ENCODE measurements at regions not wholly inside any gene's neighbourhood (a gene's known extent, or its start where the extent isn't known, plus 50 kb on each side); places are given as distances from the start of the nearest gene placed in this dataset.
"Not testable (repeated sequence)": the region's sequence is repeated elsewhere in the genome, so short reads cannot be mapped to it uniquely, and the experiment has no call there.

- H3K4me3 ChIP-seq (ENCODE audit: control insufficient read depth, low read depth, low read length), result no peak overlapping the region
- DNase-seq (ENCODE audit: low read depth), result no peak
- TF ChIP-seq CTCF (conservative IDR thresholded peaks at IDR 0.05; ENCODE audit: control insufficient read depth, insufficient read depth, low read depth, low read length), result no peak
These were observed 110.8 kb upstream of the JCAD start for GRCh38 chr10:30170146-30170545.

DNA sequence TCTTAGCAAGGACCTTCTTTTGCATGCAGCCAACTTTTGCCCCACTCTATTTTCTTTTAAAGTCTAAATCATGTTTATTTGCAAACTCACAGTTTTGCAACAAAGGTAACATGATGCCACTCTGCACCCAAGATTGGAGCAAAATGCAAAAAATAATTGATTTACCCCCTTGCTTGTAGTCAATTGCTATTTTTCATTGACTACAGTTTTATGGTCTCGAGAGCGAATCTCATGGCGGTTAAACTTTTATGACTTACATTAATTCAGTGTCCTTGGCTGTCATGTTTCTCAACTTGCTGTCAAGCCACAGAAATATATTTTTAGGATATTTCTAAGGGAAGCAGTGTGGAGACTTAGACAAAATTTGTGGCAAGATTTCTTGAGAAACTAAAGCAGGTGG is 110.0 kb upstream of the JCAD start:
- no peak for TF ChIP-seq CTCF (conservative IDR thresholded peaks at IDR 0.05; ENCODE audit: control insufficient read depth, insufficient read depth, low read depth, low read length)
- DNase-seq (ENCODE audit: low read depth), result no peak
- no peak overlapping the region for H3K4me3 ChIP-seq (ENCODE audit: control insufficient read depth, low read depth, low read length)

- no peak overlapping the region for H3K4me3 ChIP-seq (ENCODE audit: control insufficient read depth, low read depth, low read length)
- TF ChIP-seq CTCF (conservative IDR thresholded peaks at IDR 0.05; ENCODE audit: control insufficient read depth, insufficient read depth, low read depth, low read length), result no peak
- DNase-seq (ENCODE audit: low read depth), result no peak
These were observed 107.5 kb upstream of the JCAD start for GRCh38 chr10:30166929-30167328.

DNA sequence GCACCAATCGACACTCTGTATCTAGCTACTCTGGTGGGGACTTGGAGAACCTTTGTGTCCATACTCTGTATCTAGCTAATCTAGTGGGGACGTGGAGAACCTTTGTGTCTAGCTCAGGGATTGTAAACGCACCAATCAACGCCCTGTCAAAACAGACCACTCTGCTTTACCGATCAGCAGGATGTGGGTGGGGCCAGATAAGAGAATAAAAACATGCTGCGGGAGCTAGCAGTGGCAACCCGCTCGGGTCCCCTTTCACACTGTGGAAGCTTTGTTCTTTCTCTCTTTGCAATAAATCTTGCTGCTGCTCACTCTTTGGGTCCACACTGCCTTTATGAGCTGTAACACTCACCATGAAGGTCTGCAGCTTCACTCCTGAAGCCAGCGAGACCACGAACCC is 104.0 kb upstream of the JCAD start:
- H3K4me3 ChIP-seq (ENCODE audit: control insufficient read depth, low read depth, low read length); DNase-seq (ENCODE audit: low read depth): not testable (repeated sequence)

DNA sequence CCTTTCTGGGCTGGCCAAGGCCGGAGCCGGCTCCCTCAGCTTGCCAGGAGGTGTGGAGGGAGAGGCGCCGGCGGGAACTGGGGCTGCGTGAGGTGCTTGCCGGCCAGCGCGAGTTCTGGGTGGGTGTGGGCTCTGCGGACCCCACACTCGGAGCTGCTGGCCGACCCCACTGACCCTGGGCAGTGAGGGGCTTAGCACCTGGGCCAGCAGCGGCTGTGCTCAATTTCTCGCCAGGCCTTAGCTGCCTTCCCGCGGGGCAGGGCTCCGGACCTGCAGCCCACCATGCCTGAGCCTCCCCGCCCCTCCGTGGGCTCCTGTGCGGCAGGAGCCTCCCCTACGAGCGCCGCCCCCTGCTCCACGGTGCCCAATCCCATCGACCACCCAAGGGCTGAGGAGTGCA is 103.4 kb upstream of the JCAD start:
- H3K4me3 ChIP-seq (ENCODE audit: control insufficient read depth, low read depth, low read length); DNase-seq (ENCODE audit: low read depth): not testable (repeated sequence)

DNA sequence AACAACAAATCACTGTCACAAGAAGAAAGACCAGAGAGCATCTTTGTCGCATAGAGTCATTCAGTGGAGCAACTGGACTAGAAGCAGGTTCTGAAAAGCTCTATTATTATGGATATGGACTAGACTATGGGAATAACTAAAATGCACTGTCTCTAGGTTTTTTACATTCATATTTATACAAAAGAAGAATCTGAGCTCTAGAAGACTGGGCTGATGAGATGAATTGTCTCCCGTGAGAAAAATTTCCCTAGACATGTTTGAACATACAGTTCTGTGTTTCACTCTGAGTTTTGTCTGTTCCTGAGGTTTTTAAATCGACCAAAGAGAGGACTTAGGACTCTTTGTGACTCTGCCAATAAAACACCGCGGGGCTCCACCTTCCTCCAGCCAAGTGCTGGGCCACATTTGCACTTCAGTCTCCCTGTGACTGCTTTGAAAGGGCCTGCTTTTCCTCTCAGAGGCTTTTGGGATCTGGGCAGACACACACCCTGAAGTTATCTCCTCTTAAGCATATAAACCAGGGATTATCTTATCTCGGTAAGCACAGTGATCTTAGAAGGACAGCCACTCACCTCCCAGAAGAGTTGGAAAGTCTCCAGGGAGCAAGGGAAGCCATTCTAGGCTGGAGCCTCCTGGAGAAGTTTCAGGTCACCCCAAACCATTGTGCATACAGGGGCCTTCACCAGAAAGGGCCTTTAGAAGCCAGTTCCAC is 101.0 kb upstream of the JCAD start:
- no peak for DNase-seq (ENCODE audit: low read depth)
- no peak for TF ChIP-seq CTCF (conservative IDR thresholded peaks at IDR 0.05; ENCODE audit: control insufficient read depth, insufficient read depth, low read depth, low read length)
- no peak overlapping the region for H3K4me3 ChIP-seq (ENCODE audit: control insufficient read depth, low read depth, low read length)

GRCh38 chr10:30159614-30160013 is 100.2 kb upstream of the JCAD start:
- not testable (repeated sequence) for DNase-seq (ENCODE audit: low read depth); H3K4me3 ChIP-seq (ENCODE audit: control insufficient read depth, low read depth, low read length)

DNA sequence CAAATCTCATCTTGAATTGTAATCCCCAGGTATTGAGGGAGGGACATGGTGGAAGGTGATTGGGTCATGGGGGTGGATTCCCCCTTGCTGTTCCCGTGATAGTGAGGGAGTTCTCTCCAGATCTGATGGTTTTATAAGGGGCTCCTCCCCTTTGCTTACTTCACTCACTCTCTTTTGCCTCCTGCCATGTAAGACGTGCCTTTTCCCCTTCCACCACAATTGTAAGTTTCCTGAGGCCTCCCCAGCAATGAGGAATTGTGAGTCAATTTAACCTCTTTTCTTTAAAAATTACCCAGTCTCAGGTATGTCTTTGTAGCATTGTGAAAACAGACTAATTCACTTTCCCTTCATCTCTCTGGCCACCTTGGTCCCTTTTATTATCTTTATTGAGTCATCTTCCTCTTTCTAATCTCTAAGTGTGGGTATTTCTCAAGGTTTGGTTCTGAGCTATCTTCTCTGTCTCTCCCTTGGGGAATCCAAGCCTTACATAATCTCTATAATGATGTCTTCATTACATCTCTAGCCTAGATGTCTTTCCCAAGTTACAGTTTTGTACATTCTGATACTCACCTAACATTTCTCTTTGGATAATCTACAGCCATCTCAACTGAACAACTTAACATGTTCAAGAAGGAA is 99.1 kb upstream of the JCAD start:
- DNase-seq (ENCODE audit: low read depth), result peak; percentile 33
- no peak overlapping the region for H3K4me3 ChIP-seq (ENCODE audit: control insufficient read depth, low read depth, low read length)
- no peak for TF ChIP-seq CTCF (conservative IDR thresholded peaks at IDR 0.05; ENCODE audit: control insufficient read depth, insufficient read depth, low read depth, low read length)
